ENCODE measurements at regions not wholly inside any gene's neighbourhood (a gene's known extent, or its start where the extent isn't known, plus 50 kb on each side); places are given as distances from the start of the nearest gene placed in this dataset.
"Not testable (repeated sequence)": the region's sequence is repeated elsewhere in the genome, so short reads cannot be mapped to it uniquely, and the experiment has no call there.

DNA sequence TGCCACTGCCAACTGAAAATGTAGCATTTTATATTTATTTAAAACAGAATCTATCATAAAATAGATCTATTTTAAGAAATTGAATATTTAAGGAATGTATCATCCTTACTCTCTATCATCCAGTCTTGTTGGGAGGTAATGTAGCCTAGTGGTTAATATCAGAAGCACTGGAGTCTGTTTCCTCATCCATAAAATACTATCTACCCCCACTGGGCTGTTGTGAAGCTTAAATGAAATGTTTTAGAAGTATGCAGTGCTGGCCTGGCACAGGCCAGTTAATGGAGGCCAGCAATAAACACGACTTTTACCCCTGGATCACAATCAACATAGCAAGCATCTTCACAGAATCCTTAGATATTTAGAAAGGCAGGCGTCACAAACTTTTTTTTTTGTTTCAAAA is 188.0 kb downstream of the CAND1 start:
- DNase-seq: no peak

DNA sequence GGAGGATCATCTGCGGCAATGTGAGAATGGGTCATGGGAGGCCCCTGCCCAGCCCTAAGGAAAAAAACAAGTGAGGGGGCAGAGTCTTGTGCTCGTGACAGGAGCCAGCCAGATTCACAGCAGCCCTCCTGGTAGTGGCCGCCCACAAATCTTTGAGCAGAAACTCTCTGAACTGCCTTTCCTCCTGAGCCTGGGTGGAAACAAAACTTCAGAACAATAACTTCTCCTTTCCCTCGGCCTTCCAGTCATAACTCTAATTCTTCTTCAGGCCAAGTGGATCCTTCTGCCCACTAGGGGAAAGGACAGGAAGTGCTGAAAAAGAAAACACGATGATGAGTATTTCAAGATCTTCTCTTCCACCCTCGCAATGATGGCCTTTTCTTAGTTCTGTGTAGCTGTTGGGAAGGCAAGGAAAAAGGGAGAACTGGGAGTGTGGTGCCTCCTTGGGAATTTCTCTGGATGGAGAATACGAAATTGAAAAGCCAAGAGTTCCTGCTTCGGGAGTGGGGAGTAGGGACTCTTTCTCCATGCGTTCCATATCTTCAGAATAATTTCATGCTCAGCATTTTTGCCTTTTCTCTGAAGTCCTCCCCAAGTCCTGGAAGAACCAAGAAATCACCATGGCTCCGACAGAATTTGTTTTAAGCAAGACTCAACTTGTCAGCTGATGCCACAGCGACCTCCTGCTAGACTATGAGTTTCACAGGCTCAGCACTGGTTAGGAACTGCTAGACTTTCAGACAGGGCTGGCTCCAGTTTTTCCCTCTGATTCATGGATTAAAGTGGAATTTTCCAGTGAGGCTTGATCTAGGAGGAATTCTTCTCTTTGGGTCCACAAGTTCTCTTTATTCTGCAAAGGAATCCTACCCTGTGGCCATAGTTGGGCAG is 188.9 kb downstream of the CAND1 start:
- DNase-seq: no peak

DNA sequence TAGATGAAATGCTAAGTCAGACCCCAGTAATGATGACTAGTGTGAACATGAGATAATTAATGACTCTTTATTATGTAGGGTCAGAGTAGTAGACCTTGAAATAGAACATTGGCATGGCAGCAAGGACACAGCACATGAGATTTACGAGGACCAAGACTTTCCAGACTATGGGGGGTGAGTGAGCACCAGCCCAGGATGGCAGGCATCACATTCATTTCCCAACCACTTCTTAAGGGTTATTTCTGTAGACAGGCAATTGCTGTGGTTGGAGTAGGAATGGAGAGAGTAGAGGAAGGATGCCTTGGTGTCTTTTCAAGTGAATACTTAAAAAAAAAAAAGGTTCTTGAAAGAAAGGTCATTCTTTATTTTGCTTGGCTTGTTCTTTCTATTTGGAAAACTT is 189.4 kb upstream of the DYRK2 start:
- no peak for DNase-seq

DNA sequence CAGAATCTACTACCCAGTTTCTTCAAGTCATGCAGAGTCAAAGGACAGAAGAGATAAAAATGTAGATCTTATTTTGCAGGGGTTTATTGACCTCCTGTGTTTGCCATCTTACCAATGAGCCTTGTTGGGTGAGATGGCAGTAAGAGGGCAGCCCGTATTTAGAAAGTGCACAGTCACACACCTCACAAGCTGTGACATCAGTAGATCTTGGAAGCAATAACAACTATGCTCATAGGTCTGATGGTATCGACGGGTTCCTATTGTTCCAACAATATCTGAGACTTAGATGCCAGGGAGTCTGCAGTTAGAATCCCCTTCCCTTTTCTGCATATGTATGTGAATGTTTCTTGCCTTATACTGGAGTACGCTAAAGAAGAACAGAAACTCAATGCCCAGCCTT is 189.0 kb upstream of the DYRK2 start:
- no peak for DNase-seq

DNA sequence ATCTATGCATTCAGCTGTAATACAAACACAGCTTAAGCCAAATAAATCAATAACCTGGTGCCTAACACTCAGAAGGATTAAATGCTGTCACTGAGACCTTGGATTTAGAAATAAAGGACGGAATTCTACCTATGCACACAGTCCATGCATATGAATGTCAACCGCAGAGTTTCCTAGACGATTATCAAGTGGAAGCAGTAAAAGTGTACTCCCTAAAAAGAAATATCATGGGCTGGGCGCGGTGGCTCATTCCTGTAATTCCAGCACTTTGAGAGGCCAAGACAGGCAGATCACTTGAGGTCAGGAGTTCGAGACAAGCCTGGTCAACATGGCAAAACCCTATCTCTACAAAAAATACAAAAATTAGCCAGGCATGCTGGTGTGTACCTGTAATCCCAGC is 188.2 kb upstream of the DYRK2 start:
- DNase-seq: no peak

DNA sequence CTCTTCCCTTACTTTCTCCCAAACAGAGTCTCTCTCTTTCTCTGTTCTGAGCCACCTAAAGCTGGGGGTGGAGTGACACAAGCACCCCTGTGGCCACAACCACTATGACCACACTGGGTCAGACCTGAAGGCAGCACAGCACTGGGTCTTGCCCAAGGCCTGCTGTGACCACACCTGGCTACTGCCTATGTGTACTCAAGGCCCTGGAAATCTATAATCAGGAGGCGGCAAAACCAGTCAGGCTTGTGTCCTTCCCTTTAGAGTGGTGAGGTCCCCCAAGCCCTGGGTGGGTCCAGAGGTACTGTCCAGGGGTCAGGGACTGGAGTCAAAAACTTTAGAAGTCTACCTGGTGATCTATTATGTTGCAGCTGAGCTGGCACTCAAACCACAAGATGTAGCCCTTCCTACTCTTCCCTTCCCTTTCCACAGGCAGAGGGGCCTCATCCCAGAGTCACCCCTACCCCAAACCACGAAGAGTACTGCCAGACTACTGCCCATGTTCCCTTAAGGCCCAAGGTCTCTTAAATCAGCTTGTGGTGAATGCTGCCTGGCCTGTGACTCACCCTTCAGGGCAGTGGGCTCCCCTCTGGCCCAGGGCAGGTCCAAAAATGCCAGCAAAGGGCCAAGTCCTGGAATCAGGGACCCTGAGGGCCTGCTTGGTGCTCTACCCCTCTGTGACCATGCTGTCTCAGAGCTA is 179.8 kb upstream of the DYRK2 start:
- no peak for DNase-seq

DNA sequence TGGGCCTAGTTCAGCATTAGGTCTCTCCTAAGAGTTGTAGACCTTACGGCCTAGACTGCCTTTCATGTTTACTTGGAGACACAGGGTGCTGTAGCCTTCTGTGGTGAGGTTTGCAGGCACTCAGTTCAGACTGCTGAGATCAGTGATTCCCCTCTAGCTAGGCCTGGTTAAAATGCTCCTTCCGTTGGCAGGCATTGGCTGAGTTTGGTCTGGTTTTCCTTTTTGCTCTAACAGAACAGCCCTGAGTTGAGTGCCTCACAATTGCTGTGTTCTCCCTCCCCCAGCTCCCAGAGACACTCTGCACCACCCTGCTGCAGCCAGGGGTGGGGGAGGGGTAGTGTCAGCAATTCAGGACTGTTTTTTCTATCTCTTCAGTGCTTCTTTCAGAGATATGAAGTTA is 178.9 kb upstream of the DYRK2 start:
- DNase-seq: no peak

DNA sequence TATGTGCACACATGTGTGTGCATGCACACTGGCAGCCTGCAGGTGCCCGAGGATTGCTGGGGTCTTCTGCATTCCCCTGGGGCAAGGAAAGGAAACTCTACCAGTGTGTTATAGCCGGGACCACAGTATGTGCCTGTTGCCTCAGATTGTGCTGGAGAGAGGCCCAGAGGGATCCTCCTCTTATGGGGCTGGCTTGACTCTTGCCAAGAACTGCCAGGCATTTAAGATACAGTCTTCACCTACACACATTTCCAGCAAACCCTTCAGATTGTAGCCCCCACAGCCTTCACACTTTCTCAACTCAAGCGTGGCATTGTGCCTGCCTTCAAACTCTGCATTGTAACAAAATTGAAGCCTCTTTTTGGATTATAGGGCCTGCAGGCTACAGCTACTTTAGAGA is 176.7 kb upstream of the DYRK2 start:
- no peak for DNase-seq

DNA sequence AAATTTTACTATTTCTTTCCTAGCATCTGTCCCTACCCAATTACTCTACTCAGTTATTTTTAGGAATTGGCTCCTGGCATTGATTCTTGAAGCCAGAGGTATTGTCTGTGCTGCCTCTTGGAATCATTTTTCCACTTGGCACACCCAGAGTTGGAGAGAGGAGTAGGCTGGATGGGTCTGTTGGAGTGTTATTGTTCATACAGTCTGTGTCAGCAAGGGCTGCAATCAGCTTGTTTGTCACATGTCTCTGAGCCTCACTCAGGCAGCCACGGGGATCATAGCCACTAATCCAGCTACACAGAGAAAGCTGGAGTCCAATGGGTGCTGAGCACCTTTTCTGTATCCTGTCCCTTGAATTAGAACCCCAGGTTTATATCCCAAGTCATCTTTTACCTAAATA is 176.0 kb upstream of the DYRK2 start:
- DNase-seq: no peak

DNA sequence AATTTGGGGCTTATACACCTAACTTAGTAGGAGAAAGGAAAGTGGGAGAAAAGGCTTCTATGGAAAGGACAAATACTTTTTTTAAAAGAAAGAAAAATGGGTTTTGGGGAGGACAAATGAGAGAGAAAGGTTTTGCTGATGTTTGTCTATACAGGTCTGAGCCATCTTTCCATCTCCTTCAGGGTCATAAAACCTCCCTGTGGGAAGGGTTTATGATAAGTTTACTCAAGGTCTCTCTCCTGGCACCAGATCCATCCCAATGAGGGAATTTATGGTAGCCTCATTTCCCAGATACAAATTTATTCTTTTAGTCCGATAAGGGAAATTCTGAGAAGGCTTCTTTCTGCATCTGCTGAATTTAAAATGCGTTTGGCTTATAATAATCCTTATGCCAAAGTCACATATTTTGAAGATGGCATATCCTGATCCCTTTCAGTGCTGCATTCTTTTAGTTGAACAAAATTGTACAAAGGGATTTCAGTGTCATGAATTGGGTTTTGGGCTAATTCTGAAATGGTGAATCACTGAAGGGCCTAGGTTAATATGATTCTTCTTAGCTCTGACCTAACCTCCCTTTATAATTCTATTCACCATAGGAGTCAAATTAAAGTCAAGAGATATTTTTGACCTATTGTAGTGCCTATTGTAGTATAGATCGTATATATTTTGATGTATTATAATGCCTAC is 173.5 kb upstream of the DYRK2 start:
- no peak for DNase-seq

DNA sequence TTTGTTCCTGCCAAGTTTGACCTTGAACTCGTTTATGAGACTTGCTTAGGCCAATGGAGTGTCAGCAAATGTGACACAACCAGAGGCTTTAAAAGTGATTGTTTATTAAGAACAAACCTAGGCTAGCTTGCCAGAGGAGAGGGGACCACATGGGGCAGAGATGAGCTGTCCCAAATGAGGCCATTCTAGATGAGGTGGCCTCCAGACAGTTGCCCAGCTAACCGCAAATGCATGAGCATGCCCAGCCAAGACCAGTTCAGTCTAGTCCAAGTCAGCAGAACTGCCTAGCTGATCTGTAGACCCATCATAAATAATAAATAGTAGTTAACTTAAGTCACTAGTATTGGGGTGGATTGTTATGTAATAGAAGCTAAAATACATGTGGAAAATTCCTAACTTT is 172.8 kb upstream of the DYRK2 start:
- DNase-seq: no peak

DNA sequence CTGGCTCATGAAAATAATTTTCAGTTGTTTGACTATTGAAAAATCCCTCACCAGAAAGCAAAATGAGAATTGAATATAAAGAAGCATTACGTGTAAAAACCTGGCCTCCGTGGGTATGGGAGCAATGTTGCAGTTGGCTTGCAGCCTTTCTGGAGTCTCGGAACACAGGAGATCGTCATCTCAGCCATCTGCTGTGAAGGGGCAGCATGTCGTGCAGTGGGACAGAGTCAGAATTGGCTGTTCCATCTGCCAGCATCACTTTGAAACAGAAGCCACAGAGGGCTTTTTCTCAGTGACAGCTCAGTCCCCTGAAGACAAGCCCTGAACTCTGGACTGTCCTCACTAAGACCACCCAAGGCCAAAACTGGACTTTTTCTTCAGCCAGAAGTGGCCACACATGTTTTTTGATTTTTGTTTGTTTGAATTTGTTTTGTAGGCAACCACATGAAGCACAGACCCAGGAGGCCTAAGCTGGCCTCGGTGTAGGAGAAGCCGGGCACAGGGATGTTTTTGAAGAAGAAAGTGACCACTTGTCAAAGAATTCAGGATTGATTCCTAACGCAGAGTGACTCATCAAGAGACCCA is 170.8 kb upstream of the DYRK2 start:
- no peak for DNase-seq

DNA sequence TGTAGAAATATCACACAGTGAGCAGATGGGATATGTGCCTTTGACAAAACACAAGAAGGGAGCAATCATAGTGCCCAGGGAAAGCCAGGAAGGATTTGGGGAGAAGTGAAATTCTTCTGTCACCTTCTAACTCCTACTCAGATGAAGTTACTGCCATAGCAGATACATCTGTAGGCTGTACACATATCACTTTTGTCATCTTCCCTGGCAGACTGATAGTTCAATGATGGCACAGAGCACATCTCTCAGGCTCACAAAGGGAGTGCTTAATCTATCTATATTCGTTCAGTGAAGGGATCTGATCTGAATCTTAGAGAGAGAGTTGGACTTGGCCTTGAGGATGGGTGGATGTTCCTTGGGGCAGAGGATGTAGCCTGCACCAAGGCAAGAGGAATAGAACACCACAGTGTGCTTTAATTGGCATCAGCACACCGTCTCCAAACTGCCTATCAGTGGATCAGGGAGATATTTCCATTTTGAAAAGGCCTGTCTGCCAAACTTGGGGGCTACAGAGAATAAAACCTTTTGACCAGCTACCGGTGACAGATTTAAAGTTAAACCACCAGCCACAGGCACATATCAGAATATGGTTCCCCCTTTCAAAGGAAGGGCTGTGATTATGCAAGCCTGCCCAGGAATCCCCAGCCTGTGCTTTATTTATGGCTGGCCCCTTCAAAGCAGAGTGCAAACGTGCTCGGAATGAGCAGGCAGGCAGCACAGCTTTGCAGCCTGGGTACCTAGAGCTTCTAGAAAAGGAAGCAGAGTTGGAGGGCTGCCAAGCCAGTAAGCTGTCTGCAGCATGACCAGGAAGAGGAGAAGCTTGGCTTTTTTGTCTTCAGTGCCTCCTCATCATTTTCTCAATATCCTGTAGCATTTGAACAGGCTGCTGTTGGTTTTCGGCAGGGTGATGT is 165.5 kb upstream of the DYRK2 start:
- DNase-seq: peak; percentile 36

DNA sequence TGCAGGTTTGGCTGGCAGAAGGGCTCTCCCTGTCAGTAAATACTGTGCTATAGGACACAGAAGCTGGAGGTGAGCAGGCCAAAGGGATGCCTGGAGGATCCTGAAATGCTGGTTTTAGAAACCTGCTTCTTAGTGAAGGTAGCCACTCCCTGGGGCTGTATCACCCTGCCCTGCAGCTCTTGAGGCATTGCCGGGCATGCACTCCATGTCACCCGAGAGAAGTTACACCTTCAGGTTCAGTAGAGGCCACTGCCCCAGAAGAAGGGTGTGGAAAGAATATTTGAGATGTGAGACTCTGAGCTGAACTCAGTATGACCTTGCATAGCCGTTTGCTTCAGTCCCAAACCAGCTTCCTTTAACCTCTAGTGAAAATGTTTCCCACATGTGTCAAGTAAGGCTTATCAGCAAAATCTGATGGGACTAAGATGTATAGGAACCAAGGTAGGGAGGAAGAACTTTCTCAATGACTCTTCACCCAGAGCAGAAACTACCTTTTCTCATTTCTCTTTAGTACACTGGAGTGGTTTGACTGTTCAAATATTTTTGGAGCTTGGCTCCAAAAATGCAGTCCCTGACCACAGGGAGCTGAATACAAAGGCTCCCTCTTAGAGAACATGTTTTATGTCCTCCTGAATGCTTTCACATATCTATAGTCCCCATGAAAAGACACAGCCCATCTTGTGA is 164.5 kb upstream of the DYRK2 start:
- no peak for DNase-seq

DNA sequence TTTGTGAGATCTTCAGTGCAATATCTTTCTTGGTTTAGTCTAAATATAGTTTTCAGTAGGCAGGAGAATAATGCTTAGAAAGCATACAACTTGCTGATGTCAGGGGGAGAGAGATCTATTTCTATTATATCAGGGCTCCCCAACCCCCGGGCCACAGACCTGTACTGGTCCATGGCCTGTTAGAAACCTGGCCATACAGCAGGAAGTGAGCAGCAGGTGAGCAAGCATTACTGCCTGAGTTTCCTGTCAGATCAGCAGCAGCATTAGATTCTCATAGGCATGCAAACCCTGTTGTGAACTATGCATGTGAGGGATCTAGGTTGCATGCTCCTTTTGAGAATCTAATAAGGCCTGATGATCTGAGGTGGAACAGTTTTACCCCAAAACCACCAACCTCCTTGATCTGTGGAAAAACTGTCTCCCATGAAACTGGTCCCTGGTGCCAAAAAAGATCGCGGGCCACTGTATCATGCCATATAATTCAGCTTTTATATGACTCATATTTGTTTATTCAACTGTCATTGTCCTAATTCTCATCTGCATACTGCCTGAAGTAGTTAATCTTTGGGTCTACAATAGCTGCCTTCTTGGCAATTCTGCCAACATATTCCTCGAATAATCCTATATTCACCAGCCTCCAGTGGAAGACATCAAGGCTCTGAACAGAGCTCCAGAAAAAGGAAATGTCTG is 163.6 kb upstream of the DYRK2 start:
- DNase-seq: no peak

DNA sequence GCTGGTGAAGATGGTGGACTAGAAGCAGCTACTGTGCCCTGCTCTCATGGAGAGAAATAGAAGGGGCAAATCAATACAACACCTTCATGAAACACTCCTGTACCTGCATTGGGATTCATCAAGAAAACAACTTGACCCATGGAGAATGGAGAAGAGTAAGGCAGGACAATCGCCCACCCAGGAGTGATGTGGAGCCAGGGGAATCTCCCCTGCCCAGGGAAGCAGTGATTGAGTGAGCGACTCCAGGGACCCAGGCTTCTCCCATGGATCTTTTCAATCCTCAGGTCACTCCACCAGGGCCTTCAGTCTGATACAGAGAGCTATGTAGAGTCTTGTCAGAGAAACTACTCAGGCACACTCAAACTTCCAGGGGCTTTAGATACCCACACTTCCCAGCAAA is 161.9 kb upstream of the DYRK2 start:
- DNase-seq: no peak

DNA sequence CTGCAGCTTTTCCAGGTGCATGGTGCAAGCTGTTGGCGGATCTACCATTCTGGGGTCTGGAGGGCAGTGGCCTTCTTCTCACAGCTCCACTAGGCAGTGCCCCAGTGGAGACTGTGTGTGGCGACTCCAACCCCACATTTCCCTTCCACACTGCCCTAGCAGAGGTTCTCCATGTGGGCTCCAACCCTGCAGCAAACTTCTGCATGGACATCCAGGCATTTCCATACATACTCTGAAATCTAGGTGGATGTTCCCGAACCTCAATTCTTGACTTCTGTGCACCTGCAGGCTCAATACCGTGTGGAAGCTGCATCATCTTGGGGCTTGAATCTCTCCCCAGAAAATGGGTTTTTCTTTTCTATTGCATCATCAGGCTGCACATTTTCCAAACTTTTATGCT is 160.2 kb upstream of the DYRK2 start:
- DNase-seq: not testable (repeated sequence)

DNA sequence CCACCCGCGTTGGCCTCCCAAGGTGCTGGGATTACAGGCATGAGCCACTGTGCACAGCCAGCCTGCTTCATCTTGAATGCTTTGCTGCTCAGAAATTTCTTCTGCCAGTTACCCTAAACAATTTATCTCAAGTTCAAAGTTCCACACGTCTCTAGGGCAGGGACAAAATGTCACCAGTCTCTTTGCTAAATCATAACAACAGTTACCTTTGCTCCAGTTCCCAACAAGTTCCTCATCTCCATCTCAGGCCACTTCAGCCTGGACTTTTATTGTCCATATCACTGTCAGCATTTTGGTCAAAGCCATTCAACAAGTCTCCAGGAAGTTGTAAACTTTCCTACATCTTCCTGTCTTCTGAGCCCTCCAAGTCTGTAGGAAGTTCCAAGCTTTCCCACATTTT is 159.5 kb upstream of the DYRK2 start:
- no peak for DNase-seq

DNA sequence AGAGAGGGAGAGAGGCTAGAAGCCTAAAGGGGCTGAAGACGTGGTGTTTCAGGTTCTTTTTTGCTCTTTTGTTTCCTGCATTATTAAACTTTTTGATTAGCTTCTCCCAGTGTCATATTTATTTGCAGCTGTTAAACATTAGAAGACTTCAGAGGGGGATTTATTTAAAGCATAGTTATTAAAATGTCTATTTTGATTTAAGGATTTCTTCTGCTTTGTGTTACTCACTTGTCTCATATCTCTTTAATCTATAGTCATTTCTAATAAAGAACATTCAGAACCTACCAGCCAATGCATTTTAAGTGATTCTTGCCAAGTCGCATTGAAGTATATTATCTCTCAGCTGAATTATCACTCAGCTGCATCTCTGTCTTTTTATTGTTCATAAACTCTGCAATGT is 152.0 kb upstream of the DYRK2 start:
- DNase-seq: no peak

DNA sequence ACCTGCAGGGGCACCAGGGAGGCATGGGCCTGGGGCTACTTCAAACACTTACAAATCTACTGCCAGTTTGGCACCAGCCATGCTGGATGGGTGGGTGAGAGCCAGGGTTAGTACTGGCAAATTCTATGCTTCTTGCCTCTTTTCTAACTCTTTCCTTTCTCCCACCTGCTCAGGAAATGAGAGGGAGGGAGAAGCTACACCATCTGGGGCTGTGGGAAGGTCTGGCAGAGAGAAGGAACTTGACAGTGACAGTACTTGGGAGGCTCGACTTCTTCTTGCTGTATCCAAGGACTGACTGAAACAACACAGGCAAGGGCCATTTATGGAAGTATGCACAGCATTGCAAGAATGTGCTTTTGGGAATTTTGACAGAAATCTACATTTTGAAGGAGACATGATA is 149.6 kb upstream of the DYRK2 start:
- DNase-seq: no peak

DNA sequence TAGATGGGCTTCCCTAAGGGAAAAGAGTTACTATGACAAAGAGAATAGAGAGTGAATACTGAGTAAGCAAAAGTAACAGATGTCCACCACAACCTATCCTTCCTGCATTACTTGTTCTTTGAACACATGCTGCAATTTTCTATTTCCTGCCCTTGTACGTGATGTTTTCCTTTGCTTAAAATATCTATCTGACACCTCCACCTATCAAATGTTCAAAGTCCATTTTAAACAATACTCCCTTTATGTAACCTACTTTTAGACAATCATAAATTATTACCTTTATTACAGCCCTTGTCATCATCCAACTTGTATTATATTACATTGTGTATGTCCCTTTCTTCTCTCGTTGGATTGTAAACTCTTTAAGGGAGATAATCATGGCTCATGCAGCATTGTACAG is 147.2 kb upstream of the DYRK2 start:
- no peak for DNase-seq

Measured in stimulated activated CD4-positive, alpha-beta T cell treated with anti-CD3 and anti-CD28 coated beads, Interleukin-12 subunit alpha, Interleukin-12 subunit beta, amount 100 ng/mL, for 4 hours (primary cell).